GM23248 (cell line): ENCODE measurements at regions not wholly inside any gene's neighbourhood (a gene's known extent, or its start where the extent isn't known, plus 50 kb on each side); places are given as distances from the start of the nearest gene placed in this dataset.

Experiments used
- EZH2 ChIP-seq: fragments of 200-600 bp; sonication (generic); IDR thresholded peaks from 2 replicates; pipeline ENCODE4 v1.6.1; 2018; ENCODE audit warnings: antibody characterized with exemption, mild to moderate bottlenecking; ENCODE audit not compliant: insufficient read depth, poor library complexity, severe bottlenecking
- EZH2phosphoT487 ChIP-seq: fragments of 200-600 bp; sonication (generic); IDR thresholded peaks from 2 replicates; pipeline ENCODE4 v1.6.1; 2018; ENCODE audit warnings: antibody characterized with exemption, moderate library complexity, mild to moderate bottlenecking, low read depth; ENCODE audit not compliant: insufficient read depth

DNA sequence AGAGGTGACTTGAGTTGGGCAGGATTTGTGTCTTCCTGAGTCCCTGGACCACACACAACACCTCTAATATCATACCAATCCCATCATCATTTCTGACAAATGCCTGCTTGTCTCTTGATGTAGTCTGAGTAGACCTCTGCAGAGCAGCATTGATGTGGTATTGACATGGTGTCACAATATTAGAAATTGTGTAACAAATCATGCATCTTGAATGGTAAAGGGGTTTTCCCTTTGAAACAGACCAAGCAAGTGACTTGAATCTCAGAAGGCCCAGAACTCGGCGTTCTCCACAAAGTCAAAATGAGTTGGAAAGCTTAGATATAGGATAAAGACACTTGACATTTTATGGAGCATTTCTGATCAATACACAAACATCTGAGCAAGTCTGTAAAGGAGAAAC is 72.7 kb upstream of the KIRREL1 start:
- TF ChIP-seq EZH2 (no peak), EZH2phosphoT487 (no peak)
